Osteocyte (in vitro differentiated cells): ENCODE measurements at regions not wholly inside any gene's neighbourhood (a gene's known extent, or its start where the extent isn't known, plus 50 kb on each side); places are given as distances from the start of the nearest gene placed in this dataset.

Source experiments
- DNase-seq: peaks from one replicate; pipeline ENCODE4 v3.0.0; 2021; ENCODE audit warnings: mixed read lengths; ENCODE audit not compliant: unreplicated experiment; ENCODE audit errors: extremely low spot score
- H3K27ac Mint-ChIP-seq: one replicate; pipeline ENCODE4 v1.8.0; 2021; ENCODE audit warnings: mild to moderate bottlenecking, mixed read lengths; ENCODE audit not compliant: unreplicated experiment
- H3K27me3 Mint-ChIP-seq: one replicate; pipeline ENCODE4 v1.8.0; 2021; ENCODE audit warnings: mixed read lengths; ENCODE audit not compliant: unreplicated experiment
- H3K36me3 Mint-ChIP-seq: one replicate; pipeline ENCODE4 v1.8.0; 2021; ENCODE audit warnings: mixed read lengths; ENCODE audit not compliant: unreplicated experiment
- H3K4me1 Mint-ChIP-seq: one replicate; pipeline ENCODE4 v1.8.0; 2021; ENCODE audit warnings: mixed read lengths; ENCODE audit not compliant: unreplicated experiment
- H3K4me3 Mint-ChIP-seq: one replicate; pipeline ENCODE4 v1.8.0; 2021; ENCODE audit warnings: mild to moderate bottlenecking, moderate library complexity, mixed read lengths; ENCODE audit not compliant: unreplicated experiment
- H3K9me3 Mint-ChIP-seq: one replicate; pipeline ENCODE4 v1.8.0; 2021; ENCODE audit warnings: mixed read lengths; ENCODE audit not compliant: unreplicated experiment
- CTCF ChIP-seq: fragments of 200-600 bp; sonication (generic); IDR thresholded peaks from 2 replicates; pipeline ENCODE4 v1.5.0; 2021; ENCODE audit warnings: antibody characterized with exemption, mild to moderate bottlenecking, moderate library complexity

GRCh38 chr1:222161676-222162075 lies 386.2 kb downstream of the HHIPL2 start:
- no peaks in the 10 kb centered on the region for H3K36me3 Mint-ChIP-seq
- DNase-seq, result no peak

GRCh38 chr1:222157612-222158011 lies 390.3 kb downstream of the HHIPL2 start:
- Mint-ChIP-seq H3K4me1 (no peaks in the 10 kb centered on the region), H3K27me3 (no peaks in the 10 kb centered on the region), H3K27ac (no peak overlapping the region), H3K36me3 (no peaks in the 10 kb centered on the region), H3K9me3 (peaks cover 8% of the 10 kb centered on the region), H3K4me3 (no peak overlapping the region)
- TF ChIP-seq CTCF, result no peak
- no peak for DNase-seq

More at GRCh38 chr1:222161676-222162075, 386.2 kb downstream of the HHIPL2 start:
- Mint-ChIP-seq H3K4me1 (no peaks in the 10 kb centered on the region), H3K9me3 (peaks cover 8% of the 10 kb centered on the region), H3K27me3 (no peaks in the 10 kb centered on the region), H3K4me3 (no peak overlapping the region), H3K27ac (no peak overlapping the region)
- no peak for TF ChIP-seq CTCF

- Mint-ChIP-seq H3K4me3 (no peak overlapping the region), H3K27me3 (no peaks in the 10 kb centered on the region), H3K4me1 (no peaks in the 10 kb centered on the region), H3K36me3 (no peaks in the 10 kb centered on the region), H3K9me3 (peaks cover 30% of the 10 kb centered on the region), H3K27ac (no peak overlapping the region)
- TF ChIP-seq CTCF, result no peak
- DNase-seq, result no peak
Measured at GRCh38 chr1:222140206-222140605, 398.3 kb upstream of the DUSP10 start.

GRCh38 chr1:222138095-222138494 lies 396.2 kb upstream of the DUSP10 start:
- peaks cover 45% of the 10 kb centered on the region for H3K9me3 Mint-ChIP-seq
- no peaks in the 10 kb centered on the region for H3K36me3 Mint-ChIP-seq
- H3K4me1 Mint-ChIP-seq, result no peaks in the 10 kb centered on the region
- no peak for DNase-seq
- no peak overlapping the region for H3K27ac Mint-ChIP-seq
- H3K4me3 Mint-ChIP-seq, result no peak overlapping the region
- no peak for TF ChIP-seq CTCF
- no peaks in the 10 kb centered on the region for H3K27me3 Mint-ChIP-seq

- H3K36me3 Mint-ChIP-seq, result no peaks in the 10 kb centered on the region
- TF ChIP-seq CTCF, result no peak
- H3K9me3 Mint-ChIP-seq, result peaks cover 36% of the 10 kb centered on the region
- no peaks in the 10 kb centered on the region for H3K27me3 Mint-ChIP-seq
- H3K4me1 Mint-ChIP-seq, result no peaks in the 10 kb centered on the region
- no peak overlapping the region for H3K27ac Mint-ChIP-seq
- no peak for DNase-seq
- no peak overlapping the region for H3K4me3 Mint-ChIP-seq
Measured at GRCh38 chr1:222136869-222137268, 395.0 kb upstream of the DUSP10 start.
